C4-2B (cell line): ENCODE measurements at regions not wholly inside any gene's neighbourhood (a gene's known extent, or its start where the extent isn't known, plus 50 kb on each side); places are given as distances from the start of the nearest gene placed in this dataset.

Source experiments
- ZFX ChIP-seq: fragments of 450-650 bp; IDR thresholded peaks from 2 replicates; pipeline ENCODE4 v1.6.1; 2017
- TF ChIP-seq, protein P1 (sequence below): fragments of 450-650 bp; conservative IDR thresholded peaks from 2 replicates; pipeline ENCODE4 v1.5.1; 2017; ENCODE audit warnings: mild to moderate bottlenecking

DNA sequence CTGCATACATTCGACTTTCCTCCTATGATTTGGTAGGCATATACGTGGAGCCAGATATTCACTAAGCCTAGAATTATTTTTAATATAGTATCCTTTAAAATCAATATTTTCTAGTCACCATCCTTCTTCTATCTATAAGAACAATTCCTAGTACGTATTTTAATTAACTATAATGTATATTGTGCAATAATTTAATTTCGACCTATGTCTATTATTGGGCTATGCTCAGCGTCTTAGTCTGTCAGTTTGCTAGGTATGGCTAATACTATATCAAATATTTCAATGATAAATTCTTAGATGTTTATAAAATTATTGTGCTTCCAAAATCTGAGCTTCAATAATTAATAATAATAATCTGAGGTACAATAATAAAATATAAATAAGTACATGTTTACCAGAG, 705.3 kb downstream of the PRELID2 start:
- TF ChIP-seq ZFX, result no peak
- TF ChIP-seq, protein P1, sequence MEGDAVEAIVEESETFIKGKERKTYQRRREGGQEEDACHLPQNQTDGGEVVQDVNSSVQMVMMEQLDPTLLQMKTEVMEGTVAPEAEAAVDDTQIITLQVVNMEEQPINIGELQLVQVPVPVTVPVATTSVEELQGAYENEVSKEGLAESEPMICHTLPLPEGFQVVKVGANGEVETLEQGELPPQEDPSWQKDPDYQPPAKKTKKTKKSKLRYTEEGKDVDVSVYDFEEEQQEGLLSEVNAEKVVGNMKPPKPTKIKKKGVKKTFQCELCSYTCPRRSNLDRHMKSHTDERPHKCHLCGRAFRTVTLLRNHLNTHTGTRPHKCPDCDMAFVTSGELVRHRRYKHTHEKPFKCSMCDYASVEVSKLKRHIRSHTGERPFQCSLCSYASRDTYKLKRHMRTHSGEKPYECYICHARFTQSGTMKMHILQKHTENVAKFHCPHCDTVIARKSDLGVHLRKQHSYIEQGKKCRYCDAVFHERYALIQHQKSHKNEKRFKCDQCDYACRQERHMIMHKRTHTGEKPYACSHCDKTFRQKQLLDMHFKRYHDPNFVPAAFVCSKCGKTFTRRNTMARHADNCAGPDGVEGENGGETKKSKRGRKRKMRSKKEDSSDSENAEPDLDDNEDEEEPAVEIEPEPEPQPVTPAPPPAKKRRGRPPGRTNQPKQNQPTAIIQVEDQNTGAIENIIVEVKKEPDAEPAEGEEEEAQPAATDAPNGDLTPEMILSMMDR, result no peak
